Stimulated activated CD4-positive, alpha-beta T cell treated with anti-CD3 and anti-CD28 coated beads, Interleukin-4, amount 100 ng/mL, for 48 hours (primary cell): ENCODE measurements at regions not wholly inside any gene's neighbourhood (a gene's known extent, or its start where the extent isn't known, plus 50 kb on each side); places are given as distances from the start of the nearest gene placed in this dataset.
"Not testable (repeated sequence)": the region's sequence is repeated elsewhere in the genome, so short reads cannot be mapped to it uniquely, and the experiment has no call there.

Experiments
- DNase-seq, 2 donors: peaks; one replicate each; pipeline ENCODE4 v3.0.0-alpha.2; 2020; ENCODE audit warnings: low read depth in 2 of 2

- no peak for DNase-seq
Measured at GRCh38 chr9:78122631-78123030, 91.0 kb upstream of the GNAQ start.

- peak; percentile 42 to 47 for DNase-seq
Measured at GRCh38 chr9:78121488-78121887, 89.9 kb upstream of the GNAQ start.

GRCh38 chr9:78118742-78119473 is 87.3 kb upstream of the GNAQ start:
- DNase-seq = no peak

DNA sequence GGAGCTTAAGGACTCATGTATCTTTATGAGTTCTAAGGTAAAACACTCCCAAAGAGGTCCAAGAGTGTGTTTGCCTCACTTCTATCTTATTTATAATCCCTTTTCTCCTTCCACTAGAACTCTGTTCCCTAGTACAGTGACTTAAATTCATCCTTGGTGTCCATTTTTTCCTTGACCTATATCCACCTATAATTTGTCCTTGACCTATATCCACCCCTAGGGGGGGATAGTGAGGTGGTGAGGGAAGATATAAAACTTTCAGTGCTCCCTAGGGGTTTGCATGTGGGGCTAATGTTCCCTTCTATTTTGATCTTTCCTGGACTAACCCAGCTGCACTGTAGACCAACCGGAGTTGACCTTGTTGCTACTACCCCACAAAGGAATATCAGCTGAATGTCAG is 83.5 kb upstream of the GNAQ start:
- DNase-seq = no peak

GRCh38 chr9:78114581-78114980 is 83.0 kb upstream of the GNAQ start:
- no peak for DNase-seq

GRCh38 chr9:78112406-78112805 is 80.8 kb upstream of the GNAQ start:
- no peak for DNase-seq

- DNase-seq = no peak
Measured at GRCh38 chr9:78112004-78112403, 80.4 kb upstream of the GNAQ start.

GRCh38 chr9:78109075-78109474 is 77.5 kb upstream of the GNAQ start:
- no peak for DNase-seq

GRCh38 chr9:78106586-78106985 is 75.0 kb upstream of the GNAQ start:
- peak in 1 of 2 donors; percentile 11 for DNase-seq

- no peak for DNase-seq
Measured at GRCh38 chr9:78103971-78104433, 72.4 kb upstream of the GNAQ start.

- DNase-seq = no peak
Measured at GRCh38 chr9:78101247-78101646, 69.6 kb upstream of the GNAQ start.

DNA sequence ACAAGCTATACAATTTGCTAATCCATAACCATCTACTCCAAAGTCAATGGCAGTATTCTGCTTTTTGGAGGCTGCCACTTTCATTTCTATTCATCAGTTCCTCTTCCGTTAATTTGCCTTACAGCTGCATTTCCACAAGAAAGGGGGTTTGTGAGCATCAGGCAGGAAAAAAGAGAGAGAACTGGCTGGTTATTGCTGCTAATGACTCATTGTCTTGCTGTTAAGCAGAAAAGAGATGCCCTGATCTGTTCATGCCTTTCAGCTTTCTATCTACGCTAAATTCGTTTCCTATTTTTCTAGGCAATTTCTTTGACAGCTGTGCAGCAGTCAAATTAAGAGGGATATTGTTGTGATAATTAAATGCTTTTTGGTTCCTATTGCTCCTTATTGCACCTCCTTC is 65.9 kb upstream of the GNAQ start:
- no peak for DNase-seq

GRCh38 chr9:78091731-78092130 is 60.1 kb upstream of the GNAQ start:
- no peak for DNase-seq

DNA sequence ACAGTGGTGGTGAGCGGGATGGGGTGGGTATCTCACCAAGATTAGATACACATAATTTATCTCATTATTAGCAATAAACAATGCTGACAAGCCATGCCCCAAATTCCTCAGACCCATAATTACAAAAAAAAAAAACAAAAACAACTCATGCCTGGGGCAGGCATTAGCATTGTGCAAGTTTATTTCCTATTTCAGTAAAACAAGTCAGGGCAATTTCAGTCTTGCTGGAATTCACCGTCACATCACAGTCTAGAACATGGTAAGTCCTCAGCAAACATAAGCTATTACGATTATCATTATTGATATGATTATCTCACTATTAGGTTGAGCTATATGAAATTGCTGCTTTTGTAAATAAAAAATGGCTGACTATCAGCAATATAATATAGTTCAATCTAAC is 57.5 kb upstream of the GNAQ start:
- DNase-seq = no peak

GRCh38 chr9:78088190-78088589 is 56.6 kb upstream of the GNAQ start:
- DNase-seq = not testable (repeated sequence)
